ENCODE measurements at regions not wholly inside any gene's neighbourhood (a gene's known extent, or its start where the extent isn't known, plus 50 kb on each side); places are given as distances from the start of the nearest gene placed in this dataset.

DNA sequence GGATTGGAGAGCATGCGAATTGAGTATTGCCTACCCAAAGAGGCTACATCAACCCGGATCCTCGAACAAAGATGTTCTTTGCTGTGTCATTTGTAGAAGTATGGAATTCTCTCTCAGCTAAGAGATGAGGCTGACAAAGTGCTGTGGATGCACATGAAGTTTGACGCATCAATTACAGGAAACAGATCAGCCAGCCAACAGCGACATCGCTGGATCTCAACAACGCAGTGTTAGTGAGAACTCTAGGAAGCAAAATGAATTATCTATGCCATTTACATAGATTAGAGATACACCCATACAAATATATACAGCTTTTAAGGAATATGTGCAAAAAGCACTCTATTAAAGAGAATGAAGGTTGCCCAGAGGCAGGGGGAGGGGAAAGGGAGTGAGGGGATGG is 160.6 kb upstream of the RGMA start:
- no peak for DNase-seq

DNA sequence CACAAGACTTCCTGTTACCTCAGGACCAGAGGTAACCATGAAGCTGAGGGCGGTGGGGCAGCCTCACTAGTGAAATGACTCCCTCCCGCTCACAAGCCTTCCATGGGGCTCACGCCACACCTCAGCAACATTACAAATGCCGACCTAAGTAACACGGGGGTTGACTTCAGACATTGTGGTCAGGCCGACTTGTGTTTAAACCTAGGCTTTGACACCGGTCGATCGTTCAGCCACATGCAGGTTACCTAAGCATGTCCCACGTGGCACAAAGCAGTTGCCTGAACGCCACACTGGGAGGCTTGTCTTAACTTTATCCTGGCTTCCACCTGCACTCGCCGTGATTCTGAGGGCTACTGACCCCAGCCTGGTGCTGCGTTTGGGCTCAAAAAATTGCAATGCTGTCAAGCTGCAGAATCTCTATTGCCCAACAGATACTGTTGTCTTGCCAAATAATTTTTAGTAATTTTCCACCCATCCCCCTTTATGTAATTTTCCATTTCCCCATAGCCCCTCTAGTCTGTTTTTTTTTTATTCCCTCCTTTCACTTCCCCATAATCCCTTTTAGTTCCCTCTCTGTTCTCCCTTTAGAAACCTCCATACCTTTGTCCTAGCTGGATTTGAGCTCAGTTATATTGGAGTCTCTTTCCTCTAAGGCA is 158.6 kb upstream of the RGMA start:
- no peak for DNase-seq

DNA sequence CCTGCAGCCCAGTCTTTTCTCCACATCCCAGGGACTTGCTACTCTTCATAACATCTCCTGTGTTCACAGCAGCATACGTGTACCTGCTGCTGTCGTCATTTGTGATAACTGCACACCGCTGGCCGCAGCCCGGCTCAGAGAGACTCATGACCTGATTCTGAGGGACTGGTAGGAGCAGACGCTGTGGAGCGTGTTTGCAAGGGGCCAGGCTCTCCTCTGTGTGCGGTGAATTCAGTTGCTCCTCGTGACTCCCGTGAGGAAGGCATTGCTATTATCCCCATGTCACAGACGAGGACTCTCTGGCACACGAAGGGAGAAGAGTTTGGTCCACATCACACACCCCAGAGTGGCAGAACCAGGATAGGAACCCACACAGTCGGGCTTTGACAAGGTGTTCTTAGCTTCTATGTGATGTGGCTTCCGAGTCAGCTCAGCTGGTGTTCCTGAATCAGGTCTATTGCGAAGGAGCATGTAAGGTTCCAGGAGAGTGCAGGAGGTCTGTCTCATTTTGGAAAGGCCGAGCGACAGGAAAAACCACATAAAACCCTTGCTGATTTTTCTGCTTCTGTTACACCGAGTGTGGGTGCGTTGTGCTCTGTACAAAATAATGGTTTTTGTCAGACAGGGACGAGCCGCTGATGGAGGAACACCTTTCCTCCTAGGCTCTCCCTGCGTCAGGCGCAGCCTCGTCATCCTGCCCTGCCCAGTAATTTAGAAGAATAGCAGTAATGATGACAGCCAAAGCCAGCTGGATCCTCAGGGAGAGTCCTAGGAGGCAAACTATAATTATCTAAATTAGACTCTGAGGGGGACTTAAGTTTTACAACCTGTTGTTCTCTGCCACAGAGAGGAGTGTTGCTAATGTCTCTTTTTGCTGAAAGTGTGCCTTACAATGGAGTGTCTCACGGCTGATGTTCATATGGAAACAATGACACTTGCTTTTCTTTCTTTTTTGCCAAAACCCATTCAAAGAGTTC is 157.5 kb upstream of the RGMA start:
- no peak for DNase-seq

DNA sequence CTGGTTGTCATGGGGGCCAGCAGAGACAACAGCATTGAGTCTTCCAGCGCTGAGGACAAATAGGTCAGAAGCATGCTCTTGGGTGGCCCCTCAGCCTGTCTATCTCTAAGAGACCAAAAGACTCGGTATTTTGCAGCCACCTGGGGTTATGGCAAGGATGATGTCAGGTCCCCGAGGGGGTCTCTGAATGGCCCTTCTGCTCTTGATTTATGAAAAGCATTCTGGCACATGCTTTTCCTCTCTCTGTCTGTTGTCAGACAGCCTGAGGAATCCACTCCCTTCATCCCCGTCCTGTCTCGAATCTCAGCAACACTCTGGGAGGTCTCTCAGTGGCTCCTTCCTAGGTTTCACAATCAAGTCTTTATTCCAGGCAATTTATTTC is 156.6 kb upstream of the RGMA start:
- no peak for DNase-seq

DNA sequence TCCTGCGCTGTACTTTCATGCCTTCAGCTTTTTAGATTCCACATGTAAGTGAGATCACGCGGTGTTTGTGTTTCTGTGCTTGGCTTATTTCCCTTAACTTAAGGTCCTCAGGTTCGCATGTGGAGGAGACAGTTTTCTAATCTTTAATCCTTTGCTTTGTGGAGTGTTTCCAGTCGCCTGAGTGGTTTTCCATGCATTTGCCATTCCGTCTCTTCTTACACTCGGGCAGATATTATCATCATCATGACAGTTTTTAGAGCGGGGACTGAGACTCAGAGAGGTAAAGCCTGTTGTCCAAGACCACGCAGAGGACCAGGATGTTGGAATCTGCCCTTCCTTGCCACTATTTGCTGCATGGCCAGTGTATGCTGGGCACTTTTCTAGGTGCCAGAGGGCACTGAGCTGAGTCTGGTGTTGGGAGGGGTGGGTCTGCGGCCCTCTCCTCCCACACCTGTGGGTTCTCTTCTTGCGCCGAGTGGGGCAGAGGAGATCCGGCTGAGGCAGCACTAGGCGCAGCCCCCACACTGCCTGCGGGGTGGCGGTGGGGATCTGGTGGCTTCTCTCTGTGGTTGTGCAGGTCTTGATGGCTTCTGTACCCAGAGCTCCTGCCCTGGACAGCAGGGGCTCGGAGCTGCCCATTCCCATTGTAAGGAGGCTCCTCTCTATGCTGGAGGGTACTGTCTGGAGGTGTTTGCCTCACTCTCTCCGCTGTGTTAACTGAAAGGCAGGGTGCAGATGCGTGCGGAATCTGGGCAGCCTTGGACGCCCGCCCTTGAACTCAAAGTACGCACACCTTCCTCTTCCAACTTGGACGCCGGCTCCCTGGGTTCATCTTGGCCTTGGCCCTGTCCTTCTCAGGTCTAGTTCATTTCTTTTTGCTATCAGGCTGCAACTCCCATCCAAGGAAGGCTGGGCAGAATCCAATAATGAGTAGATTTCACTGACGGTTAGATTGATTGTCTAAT is 156.0 kb upstream of the RGMA start:
- no peak for DNase-seq

DNA sequence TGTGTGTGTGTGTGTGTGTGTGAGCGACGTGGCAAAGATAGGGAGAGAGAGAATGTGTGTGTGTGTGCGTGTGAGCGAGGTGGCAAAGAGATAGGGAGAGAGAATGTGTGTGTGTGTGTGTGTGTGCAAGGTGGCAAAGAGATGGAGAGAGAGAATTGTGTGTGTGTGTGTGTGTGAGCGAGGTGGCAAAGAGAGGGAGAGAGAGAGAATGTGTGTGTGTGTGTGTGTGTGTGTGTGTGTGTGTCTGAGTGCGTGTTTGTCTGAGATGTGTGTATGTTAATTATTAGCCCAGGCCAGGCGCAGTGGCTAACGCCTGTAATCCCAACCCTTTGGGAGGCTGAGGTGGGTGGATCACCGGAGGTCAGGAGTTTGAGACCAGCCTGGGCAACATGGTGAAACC is 154.6 kb upstream of the RGMA start:
- no peak for DNase-seq

DNA sequence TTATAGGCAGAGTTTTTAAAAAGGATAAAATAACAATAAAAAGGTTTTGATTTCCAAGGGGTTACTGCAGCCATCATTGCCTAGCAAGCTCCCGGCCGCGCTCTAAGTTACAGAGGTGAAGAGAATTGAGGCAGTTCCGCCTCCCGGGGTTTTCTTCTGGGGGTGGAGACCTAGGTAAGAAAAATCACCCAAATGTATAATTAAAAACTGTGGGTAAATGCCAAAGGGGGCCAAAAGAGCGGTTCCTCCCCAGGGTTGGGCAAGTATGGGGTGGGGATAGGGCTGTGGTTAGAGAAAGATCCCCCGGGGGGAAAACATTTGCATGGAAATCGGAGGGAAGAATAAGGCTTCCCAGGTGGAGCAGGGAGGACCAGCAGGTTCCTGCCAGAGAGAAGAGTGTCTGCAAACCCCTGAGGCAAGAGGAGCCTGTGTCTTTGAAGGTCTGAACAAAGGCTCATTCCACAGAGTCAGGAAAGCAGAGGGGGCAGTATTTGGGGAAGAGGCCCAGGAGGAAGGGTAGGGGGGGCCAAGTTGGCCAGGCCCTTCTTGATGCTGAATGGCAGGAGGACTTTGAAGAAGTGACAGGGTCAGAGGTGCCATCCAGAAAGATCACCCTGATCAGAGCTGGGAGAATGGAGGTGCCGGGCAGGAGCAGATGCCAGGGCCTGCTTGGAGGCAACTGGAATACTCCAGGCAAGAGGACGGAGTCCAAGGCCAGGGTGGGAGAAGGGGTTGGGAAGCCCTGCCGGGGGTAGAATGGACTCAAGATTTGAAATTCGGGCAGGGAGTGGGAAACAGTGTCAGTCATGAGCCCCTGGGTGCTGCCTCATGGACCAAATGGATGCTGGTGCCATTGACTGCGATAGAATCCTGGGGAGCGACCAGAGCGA is 152.9 kb upstream of the RGMA start:
- no peak for DNase-seq

DNA sequence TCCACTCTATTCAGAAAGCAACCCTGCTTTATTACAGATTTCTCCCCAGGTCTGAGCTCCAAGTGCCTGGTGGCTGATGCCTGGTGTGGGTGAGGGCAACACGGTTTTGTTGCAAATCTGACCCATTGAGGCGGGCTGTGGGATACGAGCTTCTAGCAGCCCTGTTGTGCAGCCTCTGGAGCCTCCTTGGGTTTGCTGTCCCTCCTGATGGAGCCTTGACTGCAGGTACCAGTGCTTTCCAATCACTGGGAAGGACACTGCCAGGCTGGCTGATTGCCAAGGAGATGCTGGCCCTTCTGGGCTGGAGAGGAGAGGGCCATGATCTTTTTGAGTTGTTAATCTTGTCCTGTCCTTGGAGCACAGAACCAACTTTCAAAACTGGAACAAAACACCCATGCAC is 151.0 kb upstream of the RGMA start:
- no peak for DNase-seq

DNA sequence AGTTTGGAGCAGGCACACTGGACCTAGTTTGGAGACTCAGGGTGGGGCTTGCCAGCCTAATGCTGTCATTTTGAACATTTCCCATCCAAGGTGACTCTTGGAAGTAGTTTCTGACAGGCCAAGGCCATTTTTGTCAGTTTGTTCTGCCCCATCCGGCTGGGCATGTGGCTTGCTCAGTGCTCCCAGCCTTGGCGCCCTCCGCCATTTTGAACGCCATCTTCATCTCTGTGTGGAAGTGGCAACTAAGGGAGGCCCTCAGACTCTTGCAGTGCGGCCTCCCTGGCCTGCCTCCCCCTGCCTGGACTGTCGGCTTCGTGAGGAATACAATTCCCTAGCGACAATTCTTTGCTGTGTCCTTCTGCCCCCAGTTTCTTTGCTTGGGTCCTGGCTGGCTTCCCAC is 150.6 kb upstream of the RGMA start:
- no peak for DNase-seq

DNA sequence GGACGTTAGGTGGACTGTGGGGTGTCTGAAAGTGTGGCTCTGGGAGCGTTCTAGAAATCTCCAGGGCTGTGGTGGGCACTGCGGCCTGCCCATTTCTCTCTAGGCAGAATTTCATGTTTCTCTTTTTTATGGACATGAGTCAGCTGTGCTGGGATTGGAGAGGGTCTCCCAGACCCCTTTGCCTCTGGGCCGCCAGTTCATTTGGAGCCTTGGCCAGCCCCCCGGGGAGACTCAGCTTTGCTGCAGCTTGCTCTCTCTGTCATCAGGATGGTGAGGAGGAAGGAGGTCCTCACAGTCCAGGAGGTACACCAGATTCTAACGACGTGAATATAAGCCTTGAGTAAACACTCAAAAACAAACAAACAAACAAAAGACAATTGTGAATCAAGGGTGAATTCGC is 149.6 kb upstream of the RGMA start:
- DNase-seq: no peak

DNA sequence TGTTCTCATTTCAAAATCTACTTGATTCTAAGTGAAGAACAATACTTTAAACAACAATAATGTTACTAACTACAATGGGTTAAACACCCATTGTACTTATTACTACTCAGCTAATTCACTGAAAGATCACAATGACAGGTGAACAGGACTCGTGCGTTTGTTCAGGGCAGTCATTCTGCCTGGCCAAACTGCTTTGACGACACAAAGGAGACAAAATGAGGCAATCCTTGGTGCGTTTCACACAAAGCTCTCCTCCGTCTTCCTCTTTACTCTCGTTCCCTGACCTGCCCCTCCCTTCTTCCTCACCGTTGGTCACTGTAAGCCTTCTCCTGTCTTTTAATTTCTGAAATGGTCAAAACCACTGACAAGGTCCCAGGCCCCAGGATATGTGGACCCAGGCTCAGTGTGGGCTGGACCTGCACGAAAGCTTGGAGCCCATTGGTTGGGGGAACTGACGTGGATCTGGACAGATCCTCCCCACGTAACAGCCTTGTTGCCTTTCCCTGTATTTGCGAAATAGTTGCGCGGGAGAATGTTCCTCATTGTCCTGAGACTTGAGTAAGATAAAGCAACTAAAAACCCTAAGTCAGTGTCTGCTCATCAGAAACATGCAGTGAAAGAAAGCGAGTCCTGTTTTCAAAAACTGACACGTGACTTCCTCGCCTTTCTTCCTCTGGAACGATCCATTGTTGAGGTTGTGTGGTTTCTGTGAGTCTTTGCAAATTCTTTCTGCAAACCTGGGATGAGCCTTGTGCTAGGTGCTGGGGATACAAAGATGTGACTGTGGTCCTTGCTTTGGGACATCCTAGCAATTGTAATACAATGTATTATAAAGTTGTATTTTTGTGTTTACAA is 147.1 kb upstream of the RGMA start:
- no peak for DNase-seq

DNA sequence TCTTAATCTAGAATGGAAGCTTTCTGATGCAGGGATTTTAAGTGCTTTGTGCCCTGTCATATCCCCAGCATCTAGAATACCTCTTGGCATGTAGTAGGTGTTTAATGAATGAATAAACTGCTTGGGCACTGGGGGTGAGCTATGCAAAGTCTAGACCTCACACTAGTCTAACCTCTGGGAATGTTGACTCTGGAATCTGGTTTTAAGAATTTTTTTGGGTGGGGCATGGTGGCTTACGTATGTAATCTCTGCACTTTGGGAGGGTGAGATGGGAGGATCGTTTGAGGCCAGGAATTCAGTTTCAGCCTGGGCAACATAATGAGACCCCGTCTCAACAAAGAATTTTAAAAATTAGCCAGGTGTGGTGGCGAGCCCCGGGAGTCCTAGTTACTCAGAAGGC is 146.3 kb upstream of the RGMA start:
- DNase-seq: no peak

DNA sequence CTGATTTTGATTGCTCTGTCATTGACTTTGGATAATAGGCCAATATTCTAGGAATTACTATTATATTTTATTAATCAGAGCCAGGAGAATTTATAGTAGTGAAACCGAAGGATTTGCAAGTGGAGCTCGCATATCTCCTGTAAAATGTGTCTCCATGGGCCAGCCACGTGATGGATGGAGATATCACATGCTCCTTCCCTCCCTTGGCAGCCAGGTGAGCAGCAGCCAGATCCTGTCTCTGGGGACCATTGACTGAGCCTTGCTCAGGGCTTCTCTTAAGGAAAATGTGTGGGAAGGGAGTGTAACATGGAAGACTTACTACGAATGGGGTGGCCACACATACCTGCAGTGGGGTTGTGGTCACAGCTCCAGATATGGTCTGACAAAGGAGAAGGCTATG is 144.7 kb upstream of the RGMA start:
- DNase-seq: no peak

DNA sequence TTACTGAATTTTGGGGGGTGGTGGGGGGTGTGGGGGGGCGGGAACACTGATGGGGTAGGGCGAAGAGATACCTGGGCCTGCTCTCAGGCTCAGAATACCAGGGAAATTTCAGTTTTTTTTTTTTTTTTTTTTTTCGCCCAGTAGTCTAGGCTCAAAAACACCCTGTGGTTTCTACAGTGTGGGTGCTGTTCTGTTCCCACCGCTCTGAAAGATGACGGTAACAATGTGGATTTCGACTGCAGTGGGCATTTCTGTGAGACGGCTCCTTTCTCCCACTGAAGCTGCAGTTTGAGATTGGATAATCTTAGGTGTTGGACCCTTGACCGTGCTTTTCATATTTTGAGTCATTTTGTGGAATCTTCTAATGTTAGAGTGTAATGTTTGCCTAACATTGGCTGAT is 143.8 kb upstream of the RGMA start:
- DNase-seq: no peak

DNA sequence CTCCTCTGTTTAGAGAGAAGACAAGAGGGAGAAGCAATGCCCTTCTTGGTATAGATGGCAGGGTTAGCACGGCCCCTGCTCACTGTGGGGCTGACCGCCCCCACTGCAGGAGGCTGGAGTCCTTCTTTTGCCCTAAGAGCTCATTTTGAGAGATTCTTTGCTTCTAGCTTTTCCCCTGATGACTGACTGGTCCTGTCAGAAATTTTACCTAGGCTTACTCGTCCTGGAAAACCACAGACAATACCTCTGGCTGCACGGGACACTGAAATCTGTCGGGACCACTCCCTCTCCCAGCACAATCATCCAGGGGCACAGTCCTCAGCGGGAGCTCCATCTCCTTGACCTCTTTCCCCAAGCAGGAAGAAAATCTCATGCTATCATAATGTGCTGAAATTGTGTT is 143.0 kb upstream of the RGMA start:
- no peak for DNase-seq

DNA sequence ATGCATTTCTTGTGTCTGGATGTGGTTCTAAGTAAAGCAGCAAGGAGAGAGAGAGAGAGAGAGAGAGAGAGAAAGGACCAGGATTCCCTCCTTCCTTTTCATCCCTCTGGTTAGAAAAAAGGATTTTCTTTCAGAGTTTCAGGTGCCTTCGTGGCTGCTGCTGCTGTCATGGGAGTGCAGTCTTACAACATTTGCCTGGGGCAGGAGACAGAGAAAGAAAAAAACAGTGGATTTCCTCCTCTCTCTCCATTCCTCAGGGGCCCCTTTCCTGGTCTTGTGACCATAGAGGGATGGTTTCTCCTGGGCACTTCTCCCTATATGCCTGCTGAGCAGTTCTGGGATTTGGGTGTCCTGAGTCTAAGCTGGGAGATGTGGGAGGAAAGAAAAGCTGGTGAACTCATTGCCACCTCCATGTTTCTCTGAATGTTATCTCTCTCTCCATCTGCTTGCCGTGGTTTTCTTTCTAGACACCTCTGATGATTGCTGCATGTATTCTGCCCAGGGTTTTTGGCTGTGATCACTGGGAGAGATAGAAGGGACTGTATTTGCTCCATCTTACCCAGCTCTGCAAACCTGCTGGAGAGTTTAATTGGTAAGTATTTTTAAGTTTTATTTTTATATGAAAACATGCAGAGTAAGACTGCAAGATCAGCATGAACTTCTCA is 142.4 kb upstream of the RGMA start:
- DNase-seq: no peak

DNA sequence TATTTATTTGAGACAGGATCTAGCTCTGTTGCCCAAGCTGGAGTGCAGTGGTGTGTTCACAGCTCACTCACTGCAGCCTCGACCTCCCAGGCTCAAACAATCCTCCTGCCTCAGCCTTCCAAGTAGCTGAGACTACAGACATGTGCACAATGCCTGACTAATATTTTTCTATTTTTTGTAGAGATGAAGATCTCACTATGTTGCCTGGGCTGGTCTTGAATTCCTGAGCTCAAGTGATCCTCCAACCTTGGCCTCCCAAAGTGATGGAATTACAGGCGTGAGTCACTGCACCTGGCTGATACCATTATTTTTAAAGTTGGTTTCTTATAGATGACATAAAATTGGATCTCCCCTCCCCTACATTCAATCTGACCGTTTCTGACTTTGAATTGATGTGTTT is 139.5 kb upstream of the RGMA start:
- DNase-seq: no peak

DNA sequence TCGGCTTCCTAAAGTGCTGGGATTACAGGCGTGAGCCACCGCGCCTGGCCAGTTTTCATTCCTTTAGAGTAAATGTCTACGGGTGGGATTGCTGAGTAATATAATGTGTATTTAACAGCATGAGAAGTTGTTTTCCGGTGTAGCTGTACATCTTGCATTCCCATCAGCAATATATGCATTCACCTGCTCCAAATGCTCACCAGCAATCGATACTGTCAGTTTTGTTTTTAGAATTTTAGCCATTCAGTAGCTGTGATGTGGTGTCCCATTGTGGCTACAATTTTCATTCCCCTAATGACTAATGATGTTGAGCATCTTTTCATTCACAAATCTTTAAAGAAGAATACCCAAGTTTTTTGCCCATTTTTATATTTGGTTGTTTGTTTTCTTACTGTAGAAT is 134.8 kb upstream of the RGMA start:
- no peak for DNase-seq

DNA sequence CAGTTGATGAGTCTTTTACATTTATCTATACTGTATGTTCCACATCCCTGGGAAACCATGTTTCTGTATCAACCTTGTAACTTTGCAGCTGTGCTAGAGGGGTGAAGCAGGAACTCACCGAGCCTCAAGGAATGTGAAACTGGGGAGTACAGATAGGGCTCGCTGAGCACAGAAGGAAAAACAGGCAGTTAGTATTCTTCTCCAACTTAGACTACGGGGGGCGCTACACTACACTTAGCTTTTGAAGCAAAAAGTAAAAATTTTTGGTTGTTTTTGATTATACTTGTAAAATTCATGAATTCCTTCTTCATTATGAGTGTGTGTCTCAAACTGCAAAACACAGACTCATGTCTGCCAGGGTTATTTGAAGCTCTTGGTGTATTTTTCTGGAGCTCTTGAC is 132.7 kb upstream of the RGMA start:
- no peak for DNase-seq

DNA sequence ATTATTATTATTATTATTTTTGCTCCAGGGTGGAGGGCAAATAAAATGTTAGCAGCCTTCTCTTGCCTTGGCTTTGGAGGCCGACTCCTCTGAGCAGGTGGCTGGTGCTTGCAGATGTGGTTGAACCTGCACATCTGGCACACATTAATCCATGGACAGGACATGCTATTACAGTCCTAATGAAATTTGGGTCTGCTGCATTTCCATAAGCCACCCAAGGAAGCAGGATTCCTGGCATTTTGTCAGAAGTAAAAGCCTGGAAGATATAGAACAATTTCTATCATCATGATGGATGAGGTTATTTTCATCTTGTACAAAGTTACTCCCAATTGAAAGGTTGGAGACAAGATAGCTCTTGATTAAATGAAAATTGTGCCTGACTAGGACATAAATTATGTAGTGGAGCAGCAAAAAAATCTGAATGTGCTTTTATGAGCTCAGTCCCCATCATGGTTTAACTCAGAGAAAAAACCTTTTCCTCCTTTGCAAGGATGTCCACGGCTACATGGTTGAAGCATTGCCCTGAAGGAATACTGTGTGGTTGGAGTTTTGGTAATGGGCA is 130.9 kb upstream of the RGMA start:
- no peak for DNase-seq
